ENCODE measurements at regions not wholly inside any gene's neighbourhood (a gene's known extent, or its start where the extent isn't known, plus 50 kb on each side); places are given as distances from the start of the nearest gene placed in this dataset.
A peak's percentile ranks its signal among the peaks of the same experiment; 100 is the strongest.
"Not testable (repeated sequence)": the region's sequence is repeated elsewhere in the genome, so short reads cannot be mapped to it uniquely, and the experiment has no call there.

- H3K4me3 Mint-ChIP-seq, result no peak overlapping the region
- H3K27me3 Mint-ChIP-seq, result peaks cover 12% of the 10 kb centered on the region
- H3K4me1 Mint-ChIP-seq, result peaks cover 6% of the 10 kb centered on the region
- ATAC-seq (no peak), DNase-seq (no peak)
- H3K36me3 Mint-ChIP-seq (ENCODE audit: low read depth), result no peaks in the 10 kb centered on the region
- no peaks in the 10 kb centered on the region for H3K9me3 Mint-ChIP-seq
- H3K27ac Mint-ChIP-seq, result no peak overlapping the region
These were observed 168.4 kb downstream of the FASLG start for GRCh38 chr1:172827301-172827700.

DNA sequence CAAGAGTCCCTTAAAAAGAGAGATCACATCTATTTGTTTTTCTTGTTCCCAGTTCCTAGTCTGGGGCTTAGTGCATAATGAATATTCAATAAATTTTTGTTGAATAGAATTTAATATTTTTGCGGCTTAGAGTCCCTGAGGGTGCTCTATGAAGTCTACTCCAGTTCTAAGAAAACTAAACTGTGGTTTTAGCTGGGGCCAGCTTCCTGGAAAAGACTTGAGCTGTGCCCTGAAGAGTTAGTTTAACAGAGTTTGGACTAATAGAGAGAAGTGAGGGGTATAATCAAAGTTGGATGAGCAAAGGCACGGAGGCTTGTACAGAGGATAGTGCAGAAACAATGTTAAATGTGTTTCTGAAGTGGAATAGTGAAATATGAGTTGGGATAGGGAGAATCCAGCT lies 168.9 kb downstream of the FASLG start:
- no peak overlapping the region for H3K27ac Mint-ChIP-seq
- no peaks in the 10 kb centered on the region for H3K9me3 Mint-ChIP-seq
- no peak for ATAC-seq
- DNase-seq, result no peak
- H3K27me3 Mint-ChIP-seq, result peaks cover 12% of the 10 kb centered on the region
- H3K4me3 Mint-ChIP-seq, result no peak overlapping the region
- no peaks in the 10 kb centered on the region for H3K36me3 Mint-ChIP-seq (ENCODE audit: low read depth)
- peaks cover 10% of the 10 kb centered on the region for H3K4me1 Mint-ChIP-seq

GRCh38 chr1:172832006-172832725 lies 173.3 kb downstream of the FASLG start:
- DNase-seq (no peak), ATAC-seq (peak; percentile 68)
- H3K4me1 Mint-ChIP-seq, result peaks cover 26% of the 10 kb centered on the region
- no peaks in the 10 kb centered on the region for H3K36me3 Mint-ChIP-seq (ENCODE audit: low read depth)
- no peak overlapping the region for H3K27ac Mint-ChIP-seq
- peaks cover 17% of the 10 kb centered on the region for H3K27me3 Mint-ChIP-seq
- H3K9me3 Mint-ChIP-seq, result no peaks in the 10 kb centered on the region
- no peak overlapping the region for H3K4me3 Mint-ChIP-seq

DNA sequence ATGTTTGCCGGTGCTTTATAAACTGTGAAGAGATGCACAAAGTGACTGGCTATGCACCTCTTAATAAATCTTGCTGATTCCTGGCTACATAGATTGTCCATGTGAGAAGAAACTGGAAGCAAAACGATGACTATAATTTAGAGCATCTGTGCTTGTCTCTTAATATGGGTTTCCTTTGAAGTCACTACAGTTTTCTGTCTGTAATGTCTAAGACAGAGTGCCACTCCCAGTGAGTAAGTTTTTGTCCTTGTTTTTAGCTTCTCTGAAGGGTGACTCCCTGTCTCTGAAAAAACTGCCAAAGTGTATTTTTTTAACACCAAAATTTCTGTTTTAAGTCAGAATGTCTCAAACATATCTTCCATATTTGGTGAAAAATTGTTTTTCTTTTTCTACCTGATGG lies 175.1 kb downstream of the FASLG start:
- peaks cover 43% of the 10 kb centered on the region for H3K4me1 Mint-ChIP-seq
- no peaks in the 10 kb centered on the region for H3K9me3 Mint-ChIP-seq
- H3K36me3 Mint-ChIP-seq (ENCODE audit: low read depth), result no peaks in the 10 kb centered on the region
- H3K4me3 Mint-ChIP-seq, result no peak overlapping the region
- peaks cover 17% of the 10 kb centered on the region for H3K27me3 Mint-ChIP-seq
- no peak overlapping the region for H3K27ac Mint-ChIP-seq
- DNase-seq (no peak), ATAC-seq (no peak)

DNA sequence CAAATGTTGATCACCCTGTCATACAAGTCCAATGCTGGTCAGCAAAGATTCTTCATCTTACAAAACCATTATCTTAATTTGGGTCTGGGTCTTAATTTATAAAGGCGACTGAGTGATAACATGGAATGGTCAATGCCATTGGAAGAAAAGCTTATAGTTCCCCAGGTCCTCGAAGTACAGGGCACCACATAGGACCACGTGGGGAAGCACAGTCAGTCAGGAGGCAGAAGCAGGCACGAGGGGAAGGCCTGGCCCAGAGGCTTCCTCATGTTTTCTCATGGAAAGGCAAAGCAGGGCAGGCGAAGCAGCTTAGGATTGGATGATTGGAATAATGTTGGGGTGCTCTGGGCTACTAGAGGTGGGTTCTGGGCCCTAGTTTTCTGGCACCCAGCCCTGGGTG lies 175.7 kb downstream of the FASLG start:
- peaks cover 48% of the 10 kb centered on the region for H3K4me1 Mint-ChIP-seq
- no peaks in the 10 kb centered on the region for H3K9me3 Mint-ChIP-seq
- no peak overlapping the region for H3K27ac Mint-ChIP-seq
- H3K4me3 Mint-ChIP-seq, result no peak overlapping the region
- H3K36me3 Mint-ChIP-seq (ENCODE audit: low read depth), result no peaks in the 10 kb centered on the region
- ATAC-seq (no peak), DNase-seq (no peak)
- peaks cover 13% of the 10 kb centered on the region for H3K27me3 Mint-ChIP-seq

DNA sequence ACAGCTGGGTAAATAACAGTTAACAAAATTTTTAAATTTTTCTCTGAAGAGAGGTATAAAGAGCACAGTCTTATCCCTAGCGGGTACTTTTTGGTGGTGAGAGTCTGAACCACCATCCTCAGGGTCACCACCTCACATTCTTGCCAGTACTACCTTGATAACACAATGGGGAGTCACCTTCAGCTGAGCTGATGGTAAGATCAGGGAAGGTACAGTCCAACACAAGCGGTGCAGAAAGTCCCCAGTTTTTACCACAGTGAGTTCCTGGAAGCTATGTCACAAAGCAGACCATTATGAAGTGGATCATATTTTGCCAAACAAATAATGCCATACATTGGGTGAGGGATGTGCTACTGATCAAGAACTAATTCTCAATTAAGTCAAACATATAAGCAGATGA lies 176.9 kb downstream of the FASLG start:
- Mint-ChIP-seq H3K27me3 (peaks cover 8% of the 10 kb centered on the region), H3K27ac (no peak overlapping the region), H3K9me3 (no peaks in the 10 kb centered on the region), H3K36me3 (ENCODE audit: low read depth) (no peaks in the 10 kb centered on the region), H3K4me1 (peaks cover 50% of the 10 kb centered on the region), H3K4me3 (no peak overlapping the region)
- ATAC-seq, result no peak
- no peak for DNase-seq

- peak overlapping the region; percentile 72 for H3K27ac Mint-ChIP-seq
- no peaks in the 10 kb centered on the region for H3K9me3 Mint-ChIP-seq
- peaks cover 40% of the 10 kb centered on the region for H3K4me1 Mint-ChIP-seq
- no peaks in the 10 kb centered on the region for H3K36me3 Mint-ChIP-seq (ENCODE audit: low read depth)
- H3K4me3 Mint-ChIP-seq, result peak overlapping the region; percentile 32
- H3K27me3 Mint-ChIP-seq, result peaks cover 20% of the 10 kb centered on the region
- no peak for DNase-seq
- peak; percentile 99 for ATAC-seq
These were observed 179.1 kb downstream of the FASLG start for GRCh38 chr1:172837816-172838679.

- Mint-ChIP-seq H3K4me1 (peaks cover 42% of the 10 kb centered on the region), H3K9me3 (no peaks in the 10 kb centered on the region), H3K27me3 (peaks cover 22% of the 10 kb centered on the region), H3K4me3 (peak overlapping the region; percentile 32), H3K27ac (peak overlapping the region; percentile 72), H3K36me3 (ENCODE audit: low read depth) (no peaks in the 10 kb centered on the region)
- no peak for DNase-seq
- ATAC-seq, result no peak
These were observed 179.9 kb downstream of the FASLG start for GRCh38 chr1:172838680-172839313.

DNA sequence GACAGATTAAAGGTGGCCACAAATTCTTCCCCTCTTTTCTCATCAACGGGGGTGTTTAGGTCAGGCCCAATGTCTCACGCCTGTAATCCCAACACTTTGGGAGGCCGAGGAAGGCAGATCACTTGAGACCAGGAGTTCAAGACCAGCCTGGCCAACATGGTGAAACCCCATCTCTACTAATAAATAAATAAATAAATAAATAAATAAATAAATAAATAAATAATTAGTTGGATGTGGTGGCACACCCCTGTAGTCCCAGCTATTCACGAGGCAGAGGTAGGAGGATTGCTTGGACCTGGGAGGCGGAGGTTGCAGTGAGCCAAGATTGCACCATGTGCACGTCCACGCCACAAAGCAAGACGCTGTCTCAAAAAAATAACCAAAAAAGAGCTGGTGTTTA lies 180.7 kb downstream of the FASLG start:
- DNase-seq; ATAC-seq; H3K27ac Mint-ChIP-seq; H3K36me3 Mint-ChIP-seq (ENCODE audit: low read depth); H3K4me3 Mint-ChIP-seq; H3K9me3 Mint-ChIP-seq: not testable (repeated sequence)
- Mint-ChIP-seq H3K27me3 (peaks cover 22% of the 10 kb centered on the region), H3K4me1 (peaks cover 47% of the 10 kb centered on the region)

DNA sequence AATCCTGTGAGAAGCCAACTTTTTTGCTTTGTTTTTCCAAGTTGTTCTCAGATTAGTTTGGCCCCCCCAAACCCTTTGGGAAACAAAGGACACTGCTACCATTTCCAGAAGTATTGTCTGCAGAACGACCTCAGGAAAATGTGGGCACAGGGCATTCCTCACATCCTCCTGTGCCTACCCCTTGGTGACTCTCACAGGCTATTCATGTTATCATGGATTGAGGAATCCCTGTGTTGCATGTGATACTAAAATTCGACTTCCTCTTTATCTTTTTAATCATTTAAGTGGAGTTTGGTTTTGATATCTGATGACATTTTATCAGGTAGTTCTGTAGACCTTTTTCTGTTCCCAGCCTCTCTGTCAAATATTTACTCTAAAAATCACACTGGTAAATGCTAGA lies 184.5 kb downstream of the FASLG start:
- Mint-ChIP-seq H3K4me3 (no peak overlapping the region), H3K27me3 (peaks cover 18% of the 10 kb centered on the region), H3K36me3 (ENCODE audit: low read depth) (no peaks in the 10 kb centered on the region), H3K27ac (no peak overlapping the region), H3K4me1 (peaks cover 35% of the 10 kb centered on the region), H3K9me3 (peaks cover 6% of the 10 kb centered on the region)
- DNase-seq, result no peak
- ATAC-seq, result no peak

DNA sequence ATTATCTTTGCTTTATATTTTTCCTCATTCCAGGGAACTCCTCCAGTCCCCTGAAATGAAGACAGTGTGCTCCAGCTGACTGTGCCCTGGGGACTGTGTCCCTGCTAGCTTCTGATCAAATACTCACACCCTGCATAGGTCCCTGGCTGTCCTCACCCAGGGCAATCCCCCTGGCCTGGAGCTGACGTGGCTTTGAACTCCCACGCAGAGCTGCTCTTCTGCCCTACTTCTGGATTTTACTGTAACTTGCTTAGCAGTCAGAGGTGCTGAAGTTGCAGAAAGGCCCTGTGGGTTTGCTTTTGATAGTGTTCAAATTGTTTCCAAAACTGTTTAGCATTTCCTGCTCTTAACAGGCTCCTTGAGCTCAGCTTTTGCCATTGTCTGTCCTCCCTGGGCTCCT lies 186.5 kb downstream of the FASLG start:
- no peaks in the 10 kb centered on the region for H3K36me3 Mint-ChIP-seq (ENCODE audit: low read depth)
- DNase-seq, result peak; percentile 76
- ATAC-seq, result peak; percentile 100
- H3K9me3 Mint-ChIP-seq, result peaks cover 6% of the 10 kb centered on the region
- peaks cover 18% of the 10 kb centered on the region for H3K27me3 Mint-ChIP-seq
- H3K27ac Mint-ChIP-seq, result peak overlapping the region; percentile 5
- H3K4me3 Mint-ChIP-seq, result no peak overlapping the region
- peaks cover 24% of the 10 kb centered on the region for H3K4me1 Mint-ChIP-seq

GRCh38 chr1:172845865-172846264 lies 187.0 kb downstream of the FASLG start:
- peak overlapping the region; percentile 5 for H3K27ac Mint-ChIP-seq
- no peaks in the 10 kb centered on the region for H3K36me3 Mint-ChIP-seq (ENCODE audit: low read depth)
- DNase-seq (no peak), ATAC-seq (no peak)
- H3K4me3 Mint-ChIP-seq, result no peak overlapping the region
- peaks cover 17% of the 10 kb centered on the region for H3K27me3 Mint-ChIP-seq
- peaks cover 24% of the 10 kb centered on the region for H3K4me1 Mint-ChIP-seq
- H3K9me3 Mint-ChIP-seq, result peaks cover 6% of the 10 kb centered on the region

DNA sequence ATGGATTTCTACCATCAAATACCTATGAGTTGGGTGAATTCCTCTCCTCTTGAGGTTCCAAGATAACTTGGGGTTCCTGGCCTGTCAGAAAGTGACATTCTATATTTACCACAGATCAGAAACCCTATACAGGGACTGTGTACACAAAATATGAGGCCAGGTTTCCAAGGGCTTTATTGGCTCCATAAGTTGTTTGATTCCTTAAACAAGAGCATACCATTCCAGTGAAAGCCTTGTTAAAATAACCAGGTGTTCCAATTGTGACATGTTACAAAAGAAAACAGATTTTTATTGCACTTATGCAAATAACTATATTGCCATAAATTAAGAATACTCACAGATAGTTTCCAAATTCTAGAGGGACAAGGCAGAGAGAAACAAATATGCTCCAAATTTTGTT lies 188.9 kb downstream of the FASLG start:
- peaks cover 24% of the 10 kb centered on the region for H3K4me1 Mint-ChIP-seq
- not testable (repeated sequence) for DNase-seq; H3K9me3 Mint-ChIP-seq; H3K27ac Mint-ChIP-seq; H3K4me3 Mint-ChIP-seq; H3K27me3 Mint-ChIP-seq; ATAC-seq; H3K36me3 Mint-ChIP-seq (ENCODE audit: low read depth)

GRCh38 chr1:172849653-172850052 lies 190.8 kb downstream of the FASLG start:
- ATAC-seq, result no peak
- peaks cover 2% of the 10 kb centered on the region for H3K36me3 Mint-ChIP-seq (ENCODE audit: low read depth)
- H3K27me3 Mint-ChIP-seq, result peaks cover 7% of the 10 kb centered on the region

GRCh38 chr1:172851077-172851476 lies 192.2 kb downstream of the FASLG start:
- peaks cover 7% of the 10 kb centered on the region for H3K27me3 Mint-ChIP-seq
- no peak for ATAC-seq
- H3K27ac Mint-ChIP-seq, result no peak overlapping the region
- H3K9me3 Mint-ChIP-seq, result peaks cover 10% of the 10 kb centered on the region
- H3K4me3 Mint-ChIP-seq, result no peak overlapping the region
- peaks cover 6% of the 10 kb centered on the region for H3K4me1 Mint-ChIP-seq
- peaks cover 5% of the 10 kb centered on the region for H3K36me3 Mint-ChIP-seq (ENCODE audit: low read depth)
- no peak for DNase-seq

More at GRCh38 chr1:172849653-172850052, 190.8 kb downstream of the FASLG start:
- Mint-ChIP-seq H3K9me3 (peaks cover 6% of the 10 kb centered on the region), H3K4me1 (peaks cover 16% of the 10 kb centered on the region), H3K4me3 (no peak overlapping the region), H3K27ac (no peak overlapping the region)
- no peak for DNase-seq
